WERI-Rb-1 (cell line): ENCODE measurements at regions not wholly inside any gene's neighbourhood (a gene's known extent, or its start where the extent isn't known, plus 50 kb on each side); places are given as distances from the start of the nearest gene placed in this dataset.
"Not testable (repeated sequence)": the region's sequence is repeated elsewhere in the genome, so short reads cannot be mapped to it uniquely, and the experiment has no call there.

Experiments
- DNase-seq: peaks from one replicate; pipeline ENCODE4 v3.0.0-alpha.2; 2020
- H3K27ac ChIP-seq: fragments of 250-450 bp; sonication (Bioruptor Pico); 2 replicates; pipeline ENCODE4 v1.5.1; 2020; ENCODE audit warnings: mild to moderate bottlenecking, moderate library complexity
- H3K27me3 ChIP-seq: fragments of 250-450 bp; sonication (Bioruptor Pico); 2 replicates; pipeline ENCODE4 v1.5.1; 2021; ENCODE audit warnings: mild to moderate bottlenecking, low read depth, moderate library complexity; ENCODE audit not compliant: insufficient read depth, severe bottlenecking
- H3K36me3 ChIP-seq: fragments of 250-450 bp; sonication (Bioruptor Pico); 2 replicates; pipeline ENCODE4 v1.5.1; 2020; ENCODE audit warnings: mild to moderate bottlenecking, moderate library complexity
- H3K4me3 ChIP-seq: 2 replicates; pipeline ENCODE4 v1.5.1; 2011; ENCODE audit warnings: low read depth, mild to moderate bottlenecking, control low read depth, low read length
- H3K9me3 ChIP-seq: fragments of 250-450 bp; sonication (Bioruptor Pico); 2 replicates; pipeline ENCODE4 v1.5.1; 2021; ENCODE audit warnings: mild to moderate bottlenecking, moderate library complexity; ENCODE audit not compliant: severe bottlenecking
- CTCF ChIP-seq: IDR thresholded peaks from 2 replicates; pipeline ENCODE4 v1.5.1; 2011; ENCODE audit warnings: low read depth, mild to moderate bottlenecking, control low read depth, inconsistent platforms, low read length

GRCh38 chrX:830532-830931 is 199.9 kb downstream of the SHOX start:
- peaks cover 13% of the 10 kb centered on the region for H3K27me3 ChIP-seq
- no peak overlapping the region for H3K4me3 ChIP-seq
- H3K9me3 ChIP-seq, result peaks cover 14% of the 10 kb centered on the region
- H3K27ac ChIP-seq, result no peak overlapping the region
- TF ChIP-seq CTCF, result no peak
- no peaks in the 10 kb centered on the region for H3K36me3 ChIP-seq
- DNase-seq, result no peak

DNA sequence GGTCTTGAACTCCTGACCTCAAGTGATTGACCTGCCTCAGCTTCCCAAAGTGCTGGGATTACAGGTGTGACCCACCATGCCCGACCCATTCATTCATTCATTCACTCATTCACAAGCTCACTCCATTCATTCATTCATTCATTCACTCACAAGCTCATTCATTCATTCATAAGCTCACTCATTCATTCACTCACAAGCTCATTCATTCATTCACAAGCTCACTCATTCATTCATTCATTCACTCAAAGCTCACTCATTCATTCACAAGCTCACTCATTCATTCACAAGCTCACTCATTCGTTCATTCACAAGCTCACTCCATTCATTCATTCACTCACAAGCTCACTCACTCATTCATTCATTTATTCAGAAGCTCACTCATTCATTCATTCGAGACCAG is 198.6 kb downstream of the SHOX start:
- Histone ChIP-seq H3K27ac (no peak overlapping the region), H3K27me3 (peaks cover 13% of the 10 kb centered on the region), H3K4me3 (no peak overlapping the region), H3K9me3 (peaks cover 14% of the 10 kb centered on the region), H3K36me3 (no peaks in the 10 kb centered on the region)
- no peak for DNase-seq
- no peak for TF ChIP-seq CTCF

- Histone ChIP-seq H3K27ac (no peak overlapping the region), H3K36me3 (no peaks in the 10 kb centered on the region), H3K27me3 (peaks cover 13% of the 10 kb centered on the region), H3K4me3 (no peak overlapping the region), H3K9me3 (peaks cover 14% of the 10 kb centered on the region)
- DNase-seq, result no peak
- no peak for TF ChIP-seq CTCF
Observed at GRCh38 chrX:828411-828959, 197.9 kb downstream of the SHOX start.

DNA sequence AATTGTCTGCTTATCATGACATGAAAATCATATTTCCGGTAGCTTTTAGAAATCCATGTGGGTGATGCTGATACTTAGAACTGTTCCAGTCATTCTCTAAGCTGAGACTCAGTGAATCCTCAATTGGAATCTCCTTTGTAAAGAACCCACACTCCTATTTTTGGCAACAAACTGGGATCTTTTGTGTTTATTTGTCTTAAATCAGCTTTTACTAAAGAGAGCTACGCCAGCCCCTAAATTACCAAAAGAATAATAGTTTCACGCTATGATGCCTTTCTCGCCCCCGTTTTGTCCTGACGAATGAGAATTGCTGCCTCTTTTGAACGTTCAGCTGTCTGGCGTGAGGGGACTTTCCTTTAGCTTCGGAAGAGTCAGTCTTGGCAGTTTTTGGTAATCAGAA is 195.9 kb downstream of the SHOX start:
- no peak overlapping the region for H3K27ac ChIP-seq
- H3K9me3 ChIP-seq, result peaks cover 14% of the 10 kb centered on the region
- H3K27me3 ChIP-seq, result peaks cover 17% of the 10 kb centered on the region
- no peaks in the 10 kb centered on the region for H3K36me3 ChIP-seq
- no peak for TF ChIP-seq CTCF
- no peak overlapping the region for H3K4me3 ChIP-seq
- no peak for DNase-seq

GRCh38 chrX:825991-826390 is 195.4 kb downstream of the SHOX start:
- no peak overlapping the region for H3K4me3 ChIP-seq
- H3K9me3 ChIP-seq, result peaks cover 10% of the 10 kb centered on the region
- no peak for DNase-seq
- no peak overlapping the region for H3K27ac ChIP-seq
- H3K36me3 ChIP-seq, result no peaks in the 10 kb centered on the region
- no peak for TF ChIP-seq CTCF
- peaks cover 18% of the 10 kb centered on the region for H3K27me3 ChIP-seq

GRCh38 chrX:823073-823472 is 192.5 kb downstream of the SHOX start:
- not testable (repeated sequence) for H3K27ac ChIP-seq, H3K9me3 ChIP-seq
- peaks cover 26% of the 10 kb centered on the region for H3K27me3 ChIP-seq

More at GRCh38 chrX:823073-823472, 192.5 kb downstream of the SHOX start:
- H3K4me3 ChIP-seq, DNase-seq, H3K36me3 ChIP-seq: not testable (repeated sequence)
